GM12892 (cell line): ENCODE measurements at regions not wholly inside any gene's neighbourhood (a gene's known extent, or its start where the extent isn't known, plus 50 kb on each side); places are given as distances from the start of the nearest gene placed in this dataset.
A peak's percentile ranks its signal among the peaks of the same experiment; 100 is the strongest.
"Not testable (repeated sequence)": the region's sequence is repeated elsewhere in the genome, so short reads cannot be mapped to it uniquely, and the experiment has no call there.

Source experiments
- DNase-seq: peaks from one replicate; pipeline ENCODE4 v3.0.0; 2011; ENCODE audit not compliant: insufficient read length
- FAIRE-seq: peaks from 2 replicates; lab custom pipeline; 2011; peaks lifted over from hg19 to GRCh38; lab: Jason Lieb, UNC
- POLR2A ChIP-seq: IDR thresholded peaks from 2 replicates; pipeline ENCODE4 v1.6.1; 2011; ENCODE audit warnings: low read depth, low read length, control low read depth
- POLR2AphosphoS5 ChIP-seq: IDR thresholded peaks from 2 replicates; pipeline ENCODE4 v1.6.1; 2011; ENCODE audit warnings: low read depth, low read length, control low read depth
- TAF1 ChIP-seq: IDR thresholded peaks from 2 replicates; pipeline ENCODE4 v1.6.1; 2011; ENCODE audit warnings: low read depth, mild to moderate bottlenecking, control low read depth, low read length, borderline replicate concordance

GRCh38 chr9:85792057-85792456 lies 50.3 kb upstream of the AGTPBP1 start:
- FAIRE-seq, DNase-seq: not testable (repeated sequence)

GRCh38 chr9:85802978-85803695 lies 61.4 kb upstream of the AGTPBP1 start:
- DNase-seq, result not testable (repeated sequence)
- FAIRE-seq, result peak; percentile 48

GRCh38 chr9:85804847-85805133 lies 63.0 kb upstream of the AGTPBP1 start:
- FAIRE-seq, result peak; percentile 58
- not testable (repeated sequence) for DNase-seq

- FAIRE-seq, result not testable (repeated sequence)
- DNase-seq, result peak; percentile 35
- TF ChIP-seq POLR2A, result peak; percentile 23; the same call in 1 of the 2 replicates
Measured at GRCh38 chr9:85805134-85806005, 63.6 kb upstream of the AGTPBP1 start.

- FAIRE-seq, DNase-seq: not testable (repeated sequence)
Measured at GRCh38 chr9:85808329-85808728, 66.6 kb upstream of the AGTPBP1 start.

- not testable (repeated sequence) for DNase-seq
- peak; percentile 71 for FAIRE-seq
Measured at GRCh38 chr9:85813388-85813787, 71.6 kb upstream of the AGTPBP1 start.

GRCh38 chr9:85814800-85815199 lies 73.0 kb upstream of the AGTPBP1 start:
- DNase-seq, result not testable (repeated sequence)
- FAIRE-seq, result peak; percentile 74

- FAIRE-seq, result peak; percentile 97
- not testable (repeated sequence) for DNase-seq
Measured at GRCh38 chr9:85818971-85819370, 77.2 kb upstream of the AGTPBP1 start.

GRCh38 chr9:85820598-85820997 lies 78.8 kb upstream of the AGTPBP1 start:
- not testable (repeated sequence) for DNase-seq, FAIRE-seq

GRCh38 chr9:85824949-85825348 lies 83.2 kb upstream of the AGTPBP1 start:
- FAIRE-seq, DNase-seq: not testable (repeated sequence)

- FAIRE-seq, result peak; percentile 40
- DNase-seq, result not testable (repeated sequence)
Measured at GRCh38 chr9:85834591-85834990, 92.8 kb upstream of the AGTPBP1 start.

- not testable (repeated sequence) for DNase-seq, FAIRE-seq
Measured at GRCh38 chr9:85843949-85844348, 97.0 kb upstream of the NAA35 start.

GRCh38 chr9:85847782-85848181 lies 93.2 kb upstream of the NAA35 start:
- DNase-seq, FAIRE-seq: not testable (repeated sequence)

GRCh38 chr9:85858056-85858750 lies 82.7 kb upstream of the NAA35 start:
- FAIRE-seq (no peak), DNase-seq (no peak)
- TF ChIP-seq POLR2AphosphoS5 (no peak), TAF1 (no peak), POLR2A (no peak)
